GM19351 (cell line): ENCODE measurements at regions not wholly inside any gene's neighbourhood (a gene's known extent, or its start where the extent isn't known, plus 50 kb on each side); places are given as distances from the start of the nearest gene placed in this dataset.

ENCODE experiments used
- ATAC-seq: cut with Tn5 transposase; IDR thresholded peaks from one replicate; pipeline ENCODE4 v1.9.1; 2021; ENCODE audit warnings: mild to moderate bottlenecking, moderate library complexity; ENCODE audit not compliant: unreplicated experiment

- no peak for ATAC-seq
Measured at GRCh38 chr12:74899031-74899829, 310.4 kb downstream of the KCNC2 start.

- no peak for ATAC-seq
Measured at GRCh38 chr12:74900232-74900631, 309.4 kb downstream of the KCNC2 start.

GRCh38 chr12:74903522-74903921 lies 306.1 kb downstream of the KCNC2 start:
- ATAC-seq: no peak

- no peak for ATAC-seq
Measured at GRCh38 chr12:74906224-74906623, 303.4 kb downstream of the KCNC2 start.

GRCh38 chr12:74910831-74911230 lies 298.8 kb downstream of the KCNC2 start:
- ATAC-seq: no peak

GRCh38 chr12:74914378-74914777 lies 295.3 kb downstream of the KCNC2 start:
- no peak for ATAC-seq

- ATAC-seq: no peak
Measured at GRCh38 chr12:74915718-74916117, 293.9 kb downstream of the KCNC2 start.

GRCh38 chr12:74917743-74918142 lies 291.9 kb downstream of the KCNC2 start:
- no peak for ATAC-seq

- no peak for ATAC-seq
Measured at GRCh38 chr12:74918291-74918690, 291.3 kb downstream of the KCNC2 start.

GRCh38 chr12:74922117-74922516 lies 287.5 kb downstream of the KCNC2 start:
- no peak for ATAC-seq

GRCh38 chr12:74922642-74923041 lies 287.0 kb downstream of the KCNC2 start:
- no peak for ATAC-seq

GRCh38 chr12:74941670-74942069 lies 268.0 kb downstream of the KCNC2 start:
- no peak for ATAC-seq

- ATAC-seq: no peak
Measured at GRCh38 chr12:74945771-74946198, 263.9 kb downstream of the KCNC2 start.

- ATAC-seq: no peak
Measured at GRCh38 chr12:74953697-74954096, 255.9 kb downstream of the KCNC2 start.

GRCh38 chr12:74957231-74957630 lies 252.4 kb downstream of the KCNC2 start:
- ATAC-seq: no peak

GRCh38 chr12:74957634-74958033 lies 252.0 kb downstream of the KCNC2 start:
- ATAC-seq: no peak

- no peak for ATAC-seq
Measured at GRCh38 chr12:74959657-74960056, 250.0 kb downstream of the KCNC2 start.

- no peak for ATAC-seq
Measured at GRCh38 chr12:74963304-74963703, 246.3 kb downstream of the KCNC2 start.

- ATAC-seq: no peak
Measured at GRCh38 chr12:74963867-74964331, 245.7 kb downstream of the KCNC2 start.

GRCh38 chr12:74964390-74964789 lies 245.2 kb downstream of the KCNC2 start:
- ATAC-seq: no peak

- no peak for ATAC-seq
Measured at GRCh38 chr12:74971201-74971600, 238.4 kb downstream of the KCNC2 start.

- ATAC-seq: no peak
Measured at GRCh38 chr12:74977832-74978481, 231.7 kb downstream of the KCNC2 start.
